Activated naive CD4-positive, alpha-beta T cell treated with anti-CD3 and anti-CD28 coated beads, Interleukin-2, amount 50 U/mL, for 72 hours (primary cell): ENCODE measurements at regions not wholly inside any gene's neighbourhood (a gene's known extent, or its start where the extent isn't known, plus 50 kb on each side); places are given as distances from the start of the nearest gene placed in this dataset.
A peak's percentile ranks its signal among the peaks of the same experiment; 100 is the strongest.
"Not testable (repeated sequence)": the region's sequence is repeated elsewhere in the genome, so short reads cannot be mapped to it uniquely, and the experiment has no call there.

ENCODE experiments used
- ATAC-seq, 2 donors: fragments of 150-1000 bp; cut with Tn5 transposase; 2 replicates each; pipeline ENCODE4 v1.10.0; 2021; ENCODE audit warnings: mild to moderate bottlenecking in 2 of 2, moderate library complexity in 2 of 2
- DNase-seq, 2 donors: peaks; one replicate each; pipeline ENCODE4 v3.0.0; 2021 to 2022; ENCODE audit warnings: low spot score in 2 of 2
- H3K27ac Mint-ChIP-seq, 2 donors: one replicate each; pipeline ENCODE4 v1.8.0; 2022; ENCODE audit warnings: mild to moderate bottlenecking in 2 of 2, mixed read lengths in 2 of 2
- H3K36me3 Mint-ChIP-seq, 2 donors: one replicate each; pipeline ENCODE4 v1.8.0; 2022; ENCODE audit warnings: mixed read lengths in 2 of 2
- H3K9me3 Mint-ChIP-seq, 2 donors: one replicate each; pipeline ENCODE4 v1.8.0; 2022; ENCODE audit warnings: mixed read lengths in 2 of 2

DNA sequence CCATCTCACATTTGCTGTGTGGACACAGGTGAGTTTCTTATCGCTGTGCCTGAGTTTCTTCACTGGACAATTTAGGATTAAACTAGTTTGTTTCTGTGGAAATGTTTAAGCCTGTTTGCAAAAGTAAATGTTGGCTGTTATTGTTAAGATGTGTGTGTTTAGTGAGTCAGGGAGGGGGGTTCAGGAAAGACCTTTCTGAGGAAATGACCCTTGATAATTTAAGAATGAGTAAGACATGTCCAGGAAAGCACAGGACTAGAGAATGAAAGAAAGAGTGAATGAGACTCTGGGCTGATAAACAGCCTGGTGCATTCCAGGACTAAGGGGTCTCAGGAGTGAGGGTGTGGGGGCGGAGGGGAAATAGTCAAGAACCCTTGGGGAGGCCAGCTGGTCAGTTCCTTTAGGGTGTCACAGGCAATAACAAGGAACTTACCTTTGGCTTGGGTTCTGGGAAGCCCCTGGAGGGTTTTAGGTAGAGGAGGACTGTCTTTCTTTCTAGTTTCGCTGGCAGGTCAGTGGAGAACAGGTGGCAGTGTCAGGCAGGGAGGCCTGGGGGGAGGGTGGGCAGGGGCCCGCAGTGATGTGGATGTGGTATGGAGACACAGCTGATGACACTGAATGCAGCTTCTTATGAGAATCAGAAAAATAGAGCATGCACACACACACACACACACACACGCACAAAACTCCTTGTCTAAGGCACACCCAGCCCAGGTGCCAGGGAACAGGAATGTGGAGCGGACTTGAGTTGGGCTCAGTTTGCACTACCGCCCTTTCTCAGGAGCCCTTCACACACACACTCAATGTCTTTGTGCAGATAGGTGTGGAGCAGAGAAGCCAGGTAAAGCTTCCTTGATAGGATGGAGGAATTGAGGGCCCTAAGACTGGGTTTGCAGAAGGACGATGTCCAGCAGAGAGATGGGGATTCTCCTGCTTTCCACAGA lies 1005.5 kb downstream of the VRK1 start:
- Mint-ChIP-seq H3K27ac (no peak overlapping the region), H3K9me3 (peaks cover 0 to 18% of the 10 kb centered on the region in 2 donors), H3K36me3 (peaks cover 0 to 7% of the 10 kb centered on the region in 2 donors)
- DNase-seq = no peak
- no peak for ATAC-seq

- no peak for ATAC-seq
- Mint-ChIP-seq H3K36me3 (peaks cover 0 to 7% of the 10 kb centered on the region in 2 donors), H3K27ac (no peak overlapping the region)
These were observed 1006.9 kb downstream of the VRK1 start for GRCh38 chr14:97804056-97804455.

GRCh38 chr14:97806891-97807290 lies 1009.7 kb downstream of the VRK1 start:
- DNase-seq (no peak), ATAC-seq (no peak)
- no peak overlapping the region for H3K27ac Mint-ChIP-seq
- peaks cover 0 to 21% of the 10 kb centered on the region in 2 donors for H3K9me3 Mint-ChIP-seq
- peaks cover 0 to 7% of the 10 kb centered on the region in 2 donors for H3K36me3 Mint-ChIP-seq

More at GRCh38 chr14:97804056-97804455, 1006.9 kb downstream of the VRK1 start:
- DNase-seq = no peak
- H3K9me3 Mint-ChIP-seq = peaks cover 0 to 18% of the 10 kb centered on the region in 2 donors

- not testable (repeated sequence) for H3K27ac Mint-ChIP-seq, H3K36me3 Mint-ChIP-seq, DNase-seq, ATAC-seq
- H3K9me3 Mint-ChIP-seq = peaks cover 0 to 12% of the 10 kb centered on the region in 2 donors
These were observed 1011.4 kb downstream of the VRK1 start for GRCh38 chr14:97808541-97808940.

DNA sequence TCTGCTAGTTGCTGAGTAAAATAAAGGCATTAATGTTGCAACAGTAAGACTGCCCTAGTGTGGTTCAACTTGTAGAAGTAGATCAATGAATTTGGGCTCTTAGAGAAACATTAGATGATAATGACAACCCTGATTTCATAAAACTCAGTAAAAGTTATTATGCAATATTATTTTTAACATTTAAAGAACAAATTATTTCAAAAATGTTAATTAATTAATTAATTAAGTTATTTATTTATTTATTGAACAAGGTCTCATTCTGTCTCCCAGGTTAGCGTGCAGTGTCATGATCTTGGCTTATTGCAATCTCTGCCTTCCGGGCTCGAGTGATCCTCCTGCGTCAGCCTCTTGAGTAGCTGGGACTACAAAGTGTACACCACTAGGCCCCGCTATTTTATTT lies 1016.4 kb downstream of the VRK1 start:
- DNase-seq = no peak
- no peak for ATAC-seq
- Mint-ChIP-seq H3K36me3 (no peaks in the 10 kb centered on the region), H3K27ac (no peak overlapping the region), H3K9me3 (peaks cover 0 to 4% of the 10 kb centered on the region in 2 donors)

DNA sequence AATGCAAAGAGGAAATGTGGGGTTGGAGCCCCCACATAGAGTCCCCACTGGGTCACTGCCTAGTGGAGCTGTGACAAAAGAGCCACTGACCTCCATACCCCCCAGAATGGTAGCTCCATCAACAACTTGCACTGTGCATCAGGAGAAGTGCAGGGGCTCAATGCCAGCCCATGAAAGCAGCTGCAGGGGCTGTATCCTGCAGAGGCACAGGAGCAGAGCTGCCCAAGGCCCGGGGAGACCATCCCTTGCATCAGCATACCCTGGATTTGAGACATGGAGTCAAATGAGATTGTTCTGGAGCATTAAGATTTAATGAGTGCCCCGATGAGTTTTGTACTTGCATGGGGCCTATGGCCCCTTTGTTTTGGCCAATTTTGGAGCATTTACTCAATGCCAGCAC lies 1023.6 kb downstream of the VRK1 start:
- Mint-ChIP-seq H3K27ac (no peak overlapping the region), H3K9me3 (peaks cover 11 to 23% of the 10 kb centered on the region in 2 donors), H3K36me3 (peaks cover 12 to 14% of the 10 kb centered on the region in 2 donors)
- ATAC-seq (no peak), DNase-seq (no peak)

- peaks cover 11 to 23% of the 10 kb centered on the region in 2 donors for H3K9me3 Mint-ChIP-seq
- ATAC-seq = peak in 1 of 2 donors; percentile 41
- no peak for DNase-seq
- no peak overlapping the region for H3K27ac Mint-ChIP-seq
- H3K36me3 Mint-ChIP-seq = peaks cover 12 to 14% of the 10 kb centered on the region in 2 donors
These were observed 1027.0 kb downstream of the VRK1 start for GRCh38 chr14:97824218-97824617.

- Mint-ChIP-seq H3K9me3 (peaks cover 11 to 13% of the 10 kb centered on the region in 2 donors), H3K27ac (no peak overlapping the region), H3K36me3 (peaks cover 12 to 14% of the 10 kb centered on the region in 2 donors)
- ATAC-seq (no peak), DNase-seq (no peak)
These were observed 1030.6 kb downstream of the VRK1 start for GRCh38 chr14:97827746-97828145.

DNA sequence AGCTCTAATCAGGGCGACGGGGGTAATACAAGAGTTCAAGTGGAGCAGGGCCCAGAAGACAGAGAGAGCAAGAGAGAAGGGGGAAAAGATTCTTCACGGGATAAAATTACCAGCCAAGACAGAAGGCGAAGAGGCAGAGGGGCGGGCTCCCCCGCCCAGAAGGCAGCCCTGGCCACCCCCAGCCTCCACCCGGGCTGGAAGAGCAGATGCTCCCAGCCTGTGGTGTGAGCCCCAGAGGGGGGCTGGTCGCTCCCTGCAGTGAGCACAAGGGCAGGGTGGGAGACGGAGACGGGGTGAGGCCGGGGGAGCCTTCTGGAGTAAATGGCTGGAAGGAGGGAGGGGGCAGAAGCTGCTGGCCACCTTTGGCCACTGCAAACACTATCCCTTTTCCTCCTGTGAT lies 1035.6 kb downstream of the VRK1 start:
- Mint-ChIP-seq H3K36me3 (no peaks in the 10 kb centered on the region), H3K27ac (peak overlapping the region in 1 of 2 donors; percentile 93), H3K9me3 (no peaks in the 10 kb centered on the region)
- DNase-seq (no peak), ATAC-seq (no peak)

- no peak for DNase-seq
- no peak overlapping the region for H3K27ac Mint-ChIP-seq
- no peaks in the 10 kb centered on the region for H3K9me3 Mint-ChIP-seq
- ATAC-seq = no peak
- no peaks in the 10 kb centered on the region for H3K36me3 Mint-ChIP-seq
These were observed 1041.8 kb downstream of the VRK1 start for GRCh38 chr14:97838986-97839385.

GRCh38 chr14:97840159-97840558 lies 1043.0 kb downstream of the VRK1 start:
- Mint-ChIP-seq H3K9me3 (no peaks in the 10 kb centered on the region), H3K36me3 (no peaks in the 10 kb centered on the region), H3K27ac (no peak overlapping the region)
- no peak for DNase-seq
- no peak for ATAC-seq

GRCh38 chr14:97841762-97842161 lies 1044.6 kb downstream of the VRK1 start:
- ATAC-seq (no peak), DNase-seq (no peak)
- Mint-ChIP-seq H3K36me3 (no peaks in the 10 kb centered on the region), H3K9me3 (no peaks in the 10 kb centered on the region), H3K27ac (no peak overlapping the region)

- no peaks in the 10 kb centered on the region for H3K9me3 Mint-ChIP-seq
- DNase-seq = no peak
- no peak for ATAC-seq
- H3K36me3 Mint-ChIP-seq = no peaks in the 10 kb centered on the region
- no peak overlapping the region for H3K27ac Mint-ChIP-seq
These were observed 1045.9 kb downstream of the VRK1 start for GRCh38 chr14:97843066-97843465.

- no peak for DNase-seq
- Mint-ChIP-seq H3K36me3 (no peaks in the 10 kb centered on the region), H3K27ac (no peak overlapping the region), H3K9me3 (no peaks in the 10 kb centered on the region)
- no peak for ATAC-seq
These were observed 1046.9 kb downstream of the VRK1 start for GRCh38 chr14:97844042-97844441.

DNA sequence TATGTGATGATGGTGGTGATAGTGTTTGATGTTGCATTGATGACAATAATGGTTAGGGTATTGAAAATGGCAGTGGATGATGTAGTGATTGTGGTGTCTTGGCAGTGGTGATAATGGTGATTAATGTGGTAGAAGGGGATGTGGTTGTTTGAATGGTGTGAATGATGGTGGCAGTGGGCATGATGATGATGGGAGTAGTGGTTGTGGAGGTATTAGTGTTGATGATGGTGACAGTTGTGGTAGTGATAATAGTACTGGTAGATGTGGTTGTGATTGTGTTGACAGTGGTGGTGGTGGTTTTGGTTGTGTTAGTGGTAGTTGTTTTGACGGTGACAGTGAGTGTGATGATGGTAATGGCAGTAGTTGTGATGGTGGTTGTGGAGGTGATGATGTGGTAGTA lies 1049.0 kb downstream of the VRK1 start:
- Mint-ChIP-seq H3K9me3 (no peaks in the 10 kb centered on the region), H3K27ac (no peak overlapping the region), H3K36me3 (no peaks in the 10 kb centered on the region)
- DNase-seq (no peak), ATAC-seq (peak; percentile 54 to 66)

DNA sequence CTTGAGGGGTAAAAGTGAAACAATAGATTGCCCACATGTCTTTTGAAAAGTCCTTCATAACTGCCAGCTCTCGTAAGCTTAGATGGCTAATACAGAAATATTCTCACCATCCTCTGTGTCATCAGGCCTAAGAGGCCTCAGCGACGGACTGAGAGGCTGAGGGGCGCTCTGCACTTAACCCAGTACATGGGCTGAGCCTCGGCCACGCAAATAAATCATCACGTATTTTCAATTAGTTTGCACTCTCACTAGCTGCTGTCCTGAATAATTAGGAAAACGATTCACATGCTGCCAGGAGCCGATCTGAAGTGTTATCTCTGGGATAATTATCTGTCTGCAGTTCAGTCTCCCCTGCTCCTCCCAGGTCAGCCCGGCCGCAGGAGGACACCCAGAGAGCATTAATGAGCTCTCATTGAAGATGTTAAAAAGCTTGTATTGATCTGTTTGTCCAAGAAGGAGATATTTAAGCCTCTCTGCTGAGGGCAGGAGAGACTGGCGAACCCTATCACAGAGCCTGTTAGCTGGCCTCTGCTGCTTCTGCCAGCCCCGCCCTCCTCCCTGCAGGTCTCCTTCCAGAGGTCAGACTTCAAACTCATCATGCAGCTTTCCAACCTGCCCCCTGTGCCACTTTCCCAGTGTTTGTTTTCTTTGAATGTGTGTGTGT lies 1051.3 kb downstream of the VRK1 start:
- Mint-ChIP-seq H3K36me3 (no peaks in the 10 kb centered on the region), H3K9me3 (no peaks in the 10 kb centered on the region), H3K27ac (no peak overlapping the region)
- no peak for DNase-seq
- ATAC-seq = no peak

DNA sequence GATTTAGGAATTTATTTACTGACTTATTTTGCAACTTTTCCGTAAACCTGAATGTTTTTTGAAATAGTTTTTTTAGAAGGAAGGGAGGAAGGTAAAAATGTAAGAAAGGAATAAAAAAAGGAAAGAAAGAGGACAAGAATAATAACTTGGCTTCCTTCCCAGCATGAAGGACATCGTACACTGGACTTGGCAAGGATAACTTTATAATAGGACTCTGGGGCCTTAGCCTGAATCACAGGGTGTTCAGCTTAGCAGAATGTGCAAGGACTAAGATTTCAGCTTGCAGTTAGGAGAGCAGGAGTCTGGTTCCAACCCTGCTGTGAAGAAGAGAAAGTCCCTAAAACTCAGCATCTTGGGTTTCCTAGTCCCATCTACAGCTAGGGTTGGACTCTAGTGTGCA lies 1053.3 kb downstream of the VRK1 start:
- H3K36me3 Mint-ChIP-seq = no peaks in the 10 kb centered on the region
- no peak for ATAC-seq

More for the DNA sequence above, 1053.3 kb downstream of the VRK1 start:
- no peaks in the 10 kb centered on the region for H3K9me3 Mint-ChIP-seq
- H3K27ac Mint-ChIP-seq = no peak overlapping the region
- no peak for DNase-seq
